ENCODE measurements at regions not wholly inside any gene's neighbourhood (a gene's known extent, or its start where the extent isn't known, plus 50 kb on each side); places are given as distances from the start of the nearest gene placed in this dataset.
"Not testable (repeated sequence)": the region's sequence is repeated elsewhere in the genome, so short reads cannot be mapped to it uniquely, and the experiment has no call there.

DNA sequence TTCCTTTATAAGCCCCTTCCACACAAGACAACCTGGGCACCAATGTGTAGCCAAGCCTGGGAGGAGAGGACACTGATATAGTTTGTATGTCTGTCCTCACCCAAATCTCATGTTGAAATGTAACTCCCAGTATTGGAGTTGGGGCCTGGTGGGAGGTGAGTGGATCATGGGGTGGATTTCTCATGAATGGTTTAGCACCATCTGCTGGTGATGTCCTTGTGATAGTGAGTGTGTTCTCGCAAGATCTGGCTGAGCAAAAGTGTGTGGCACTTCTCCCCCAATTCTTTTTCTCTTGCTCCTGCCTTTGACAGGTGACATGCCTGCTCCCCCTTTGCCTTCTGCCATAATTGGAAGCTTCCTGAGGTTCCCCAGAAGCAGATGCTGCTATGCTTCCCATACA lies 135.8 kb downstream of the USP31 start:
- TF ChIP-seq, protein P1, sequence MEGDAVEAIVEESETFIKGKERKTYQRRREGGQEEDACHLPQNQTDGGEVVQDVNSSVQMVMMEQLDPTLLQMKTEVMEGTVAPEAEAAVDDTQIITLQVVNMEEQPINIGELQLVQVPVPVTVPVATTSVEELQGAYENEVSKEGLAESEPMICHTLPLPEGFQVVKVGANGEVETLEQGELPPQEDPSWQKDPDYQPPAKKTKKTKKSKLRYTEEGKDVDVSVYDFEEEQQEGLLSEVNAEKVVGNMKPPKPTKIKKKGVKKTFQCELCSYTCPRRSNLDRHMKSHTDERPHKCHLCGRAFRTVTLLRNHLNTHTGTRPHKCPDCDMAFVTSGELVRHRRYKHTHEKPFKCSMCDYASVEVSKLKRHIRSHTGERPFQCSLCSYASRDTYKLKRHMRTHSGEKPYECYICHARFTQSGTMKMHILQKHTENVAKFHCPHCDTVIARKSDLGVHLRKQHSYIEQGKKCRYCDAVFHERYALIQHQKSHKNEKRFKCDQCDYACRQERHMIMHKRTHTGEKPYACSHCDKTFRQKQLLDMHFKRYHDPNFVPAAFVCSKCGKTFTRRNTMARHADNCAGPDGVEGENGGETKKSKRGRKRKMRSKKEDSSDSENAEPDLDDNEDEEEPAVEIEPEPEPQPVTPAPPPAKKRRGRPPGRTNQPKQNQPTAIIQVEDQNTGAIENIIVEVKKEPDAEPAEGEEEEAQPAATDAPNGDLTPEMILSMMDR (conservative IDR thresholded peaks at IDR 0.05; ENCODE audit: control insufficient read depth, insufficient read depth, low read depth, low read length), result no peak
- peak; percentile 11 for DNase-seq (ENCODE audit: low read depth)
- no peak overlapping the region for H3K4me3 ChIP-seq (ENCODE audit: control insufficient read depth, low read depth, low read length)

DNA sequence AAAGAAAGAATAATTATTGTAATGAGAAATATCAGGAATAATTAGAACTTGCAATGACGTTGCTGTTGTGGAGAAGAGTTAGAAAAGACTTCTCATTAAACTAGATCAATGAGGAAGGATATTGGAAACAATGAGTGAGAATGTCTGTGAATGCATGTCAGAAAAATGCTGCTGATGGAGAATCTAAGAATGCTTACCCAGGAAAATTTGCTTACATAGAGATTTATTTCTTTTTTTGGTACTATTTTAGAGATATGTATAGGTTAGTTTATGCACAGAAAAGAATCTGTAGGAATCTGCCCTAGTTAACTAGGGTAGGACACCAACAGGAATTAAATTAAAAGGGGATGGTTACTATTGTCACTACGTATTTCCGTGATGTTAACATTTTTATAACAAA lies 140.2 kb downstream of the USP31 start:
- no peak overlapping the region for H3K4me3 ChIP-seq (ENCODE audit: control insufficient read depth, low read depth, low read length)
- TF ChIP-seq, protein P1 (conservative IDR thresholded peaks at IDR 0.05; ENCODE audit: control insufficient read depth, insufficient read depth, low read depth, low read length), result no peak
- no peak for DNase-seq (ENCODE audit: low read depth)

DNA sequence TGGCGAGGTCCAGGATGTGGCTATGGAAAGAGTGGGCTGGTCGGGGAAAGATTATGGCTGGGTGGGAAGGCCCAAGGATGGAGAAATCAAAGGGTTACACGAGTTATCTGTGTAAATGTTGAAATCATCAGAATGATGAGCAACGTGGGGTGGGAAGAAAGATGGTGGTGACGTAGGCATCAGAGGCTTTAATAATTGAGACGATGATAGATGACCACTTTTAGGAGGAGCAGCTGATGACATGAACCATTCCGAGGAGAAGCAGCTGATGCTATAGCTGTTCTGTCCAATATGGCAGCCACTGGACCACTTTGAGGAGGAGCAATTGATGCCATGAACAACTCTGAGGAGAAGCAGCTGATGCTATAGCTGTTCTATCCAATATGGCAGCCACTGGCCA lies 141.2 kb downstream of the USP31 start:
- no peak for DNase-seq (ENCODE audit: low read depth)
- TF ChIP-seq, protein P1 (conservative IDR thresholded peaks at IDR 0.05; ENCODE audit: control insufficient read depth, insufficient read depth, low read depth, low read length), result no peak
- H3K4me3 ChIP-seq (ENCODE audit: control insufficient read depth, low read depth, low read length), result no peak overlapping the region

DNA sequence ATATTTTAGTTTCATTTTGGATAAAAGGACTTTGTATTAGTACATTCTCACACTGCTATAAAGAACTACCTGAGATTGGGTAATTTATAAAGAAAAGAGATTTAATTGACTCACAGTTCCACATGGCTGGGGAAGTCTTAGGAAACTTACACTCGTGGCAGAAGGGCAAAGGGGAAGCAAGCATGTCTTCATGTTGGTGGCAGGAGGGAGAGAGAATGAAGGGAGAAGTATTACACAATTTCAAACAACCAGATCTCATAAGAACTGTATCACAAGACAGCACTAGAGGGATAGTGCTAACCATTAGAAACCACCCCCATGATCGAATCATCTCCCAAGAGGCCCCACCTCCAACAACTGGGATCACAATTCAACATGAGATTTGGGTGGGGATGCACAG lies 142.9 kb downstream of the USP31 start:
- TF ChIP-seq, protein P1 (conservative IDR thresholded peaks at IDR 0.05; ENCODE audit: control insufficient read depth, insufficient read depth, low read depth, low read length), result no peak
- DNase-seq (ENCODE audit: low read depth), result no peak
- no peak overlapping the region for H3K4me3 ChIP-seq (ENCODE audit: control insufficient read depth, low read depth, low read length)

DNA sequence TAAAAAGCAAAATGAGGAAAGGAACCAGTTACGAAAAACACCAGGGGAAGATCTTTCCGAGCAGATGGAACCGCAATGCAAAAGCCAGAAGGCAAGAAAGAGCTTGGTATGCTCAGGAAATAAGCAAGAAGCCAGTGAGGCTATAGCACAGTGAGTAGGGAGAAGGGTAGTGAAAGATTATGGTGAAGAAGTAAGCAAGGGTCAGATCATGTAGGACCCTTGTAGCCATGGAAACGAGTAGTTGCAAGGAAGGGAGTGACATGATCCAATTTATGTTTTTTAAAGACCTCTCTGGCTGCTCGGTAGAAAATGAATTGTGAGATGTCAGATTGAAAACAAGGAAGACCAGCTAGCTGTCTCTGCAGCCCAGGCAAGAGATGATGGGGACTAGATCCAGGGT lies 143.3 kb downstream of the USP31 start:
- DNase-seq (ENCODE audit: low read depth), result no peak
- TF ChIP-seq, protein P1 (conservative IDR thresholded peaks at IDR 0.05; ENCODE audit: control insufficient read depth, insufficient read depth, low read depth, low read length), result no peak
- H3K4me3 ChIP-seq (ENCODE audit: control insufficient read depth, low read depth, low read length), result no peak overlapping the region

DNA sequence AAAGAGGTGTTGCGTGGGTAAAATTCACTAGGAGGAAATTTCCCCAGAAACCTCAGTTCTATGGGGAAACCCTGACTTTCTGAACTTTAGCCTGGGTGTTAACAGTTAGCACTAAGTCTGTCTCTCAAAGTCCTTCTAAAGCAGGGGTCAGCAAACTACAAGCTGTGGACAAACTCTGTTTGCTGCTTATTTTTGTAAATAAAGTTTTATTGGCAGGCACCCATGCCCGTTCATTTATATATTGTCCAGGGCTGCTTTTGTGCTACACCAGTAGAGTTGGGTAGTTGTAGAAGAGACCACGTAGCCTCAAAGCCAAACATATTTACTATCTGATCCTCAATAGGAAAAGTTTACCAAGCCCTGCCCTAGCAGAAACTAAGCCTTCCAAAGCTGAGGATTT lies 159.7 kb downstream of the USP31 start:
- TF ChIP-seq, protein P1 (conservative IDR thresholded peaks at IDR 0.05; ENCODE audit: control insufficient read depth, insufficient read depth, low read depth, low read length), result no peak
- H3K4me3 ChIP-seq (ENCODE audit: control insufficient read depth, low read depth, low read length), result no peak overlapping the region
- no peak for DNase-seq (ENCODE audit: low read depth)

DNA sequence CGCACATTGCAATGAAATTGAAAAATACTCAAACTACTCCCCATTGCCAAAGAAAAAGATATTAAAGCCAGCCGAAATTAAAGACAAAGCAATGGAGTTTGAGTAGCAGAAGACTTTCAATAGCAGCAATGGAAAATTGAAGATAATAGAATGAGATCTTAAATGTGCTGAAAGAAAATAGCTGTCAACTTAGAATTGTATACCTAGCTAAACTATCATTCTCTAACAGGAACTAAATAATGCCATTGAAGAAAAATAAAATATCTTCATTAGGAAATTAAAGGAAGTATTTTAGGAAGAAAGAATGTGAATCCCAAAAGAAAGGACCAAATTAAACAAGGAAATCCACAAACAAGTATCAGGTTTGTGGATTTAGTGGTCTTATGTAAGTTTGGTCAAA lies 165.6 kb downstream of the USP31 start:
- no peak for DNase-seq (ENCODE audit: low read depth)
- TF ChIP-seq, protein P1 (conservative IDR thresholded peaks at IDR 0.05; ENCODE audit: control insufficient read depth, insufficient read depth, low read depth, low read length), result no peak
- no peak overlapping the region for H3K4me3 ChIP-seq (ENCODE audit: control insufficient read depth, low read depth, low read length)

DNA sequence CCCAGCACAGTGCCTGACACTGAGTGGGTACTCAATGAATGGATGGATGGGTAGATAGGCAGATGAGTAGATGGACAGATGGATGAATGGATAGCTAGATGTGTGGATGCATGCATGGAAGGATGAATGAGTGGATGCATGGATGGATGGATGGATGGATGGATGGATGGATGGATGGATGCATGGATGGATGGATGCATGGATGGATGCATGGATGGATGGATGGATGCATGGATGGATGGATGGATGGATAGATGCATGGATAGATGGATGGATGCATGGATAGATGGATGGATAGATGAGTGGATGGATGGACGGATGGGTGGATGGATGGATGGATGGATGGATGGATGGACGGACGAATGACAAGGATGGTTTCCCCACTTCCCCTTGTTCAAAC lies 166.6 kb downstream of the HS3ST2 start:
- DNase-seq (ENCODE audit: low read depth); H3K4me3 ChIP-seq (ENCODE audit: control insufficient read depth, low read depth, low read length): not testable (repeated sequence)

Data from fibroblast of mammary gland (primary cell).